ENCODE measurements at regions not wholly inside any gene's neighbourhood (a gene's known extent, or its start where the extent isn't known, plus 50 kb on each side); places are given as distances from the start of the nearest gene placed in this dataset.

GRCh38 chr12:62116986-62117385, 143.2 kb upstream of the USP15 start:
- no peak for DNase-seq (ENCODE audit: low read depth in 2 of 2)

GRCh38 chr12:62123721-62124203, 136.4 kb upstream of the USP15 start:
- DNase-seq (ENCODE audit: low read depth in 2 of 2), result peak; percentile 7 to 15

- DNase-seq (ENCODE audit: low read depth in 2 of 2), result no peak
These were observed 132.7 kb upstream of the USP15 start for GRCh38 chr12:62127516-62127915.

- DNase-seq (ENCODE audit: low read depth in 2 of 2), result no peak
These were observed 131.8 kb upstream of the USP15 start for GRCh38 chr12:62128175-62128975.

GRCh38 chr12:62129291-62129690, 130.9 kb upstream of the USP15 start:
- DNase-seq (ENCODE audit: low read depth in 2 of 2), result no peak

- no peak for DNase-seq (ENCODE audit: low read depth in 2 of 2)
These were observed 129.8 kb upstream of the USP15 start for GRCh38 chr12:62130402-62130801.

GRCh38 chr12:62130834-62131552, 129.2 kb upstream of the USP15 start:
- DNase-seq (ENCODE audit: low read depth in 2 of 2), result no peak

GRCh38 chr12:62133440-62133839, 126.8 kb upstream of the USP15 start:
- DNase-seq (ENCODE audit: low read depth in 2 of 2), result no peak

- no peak for DNase-seq (ENCODE audit: low read depth in 2 of 2)
These were observed 124.5 kb upstream of the USP15 start for GRCh38 chr12:62135553-62136200.

- DNase-seq (ENCODE audit: low read depth in 2 of 2), result no peak
These were observed 123.7 kb upstream of the USP15 start for GRCh38 chr12:62136496-62136895.

- no peak for DNase-seq (ENCODE audit: low read depth in 2 of 2)
These were observed 121.7 kb upstream of the USP15 start for GRCh38 chr12:62138527-62138926.

- no peak for DNase-seq (ENCODE audit: low read depth in 2 of 2)
These were observed 113.9 kb upstream of the USP15 start for GRCh38 chr12:62146318-62146717.

- no peak for DNase-seq (ENCODE audit: low read depth in 2 of 2)
These were observed 102.2 kb upstream of the USP15 start for GRCh38 chr12:62158013-62158412.

GRCh38 chr12:62158461-62159360, 101.5 kb upstream of the USP15 start:
- no peak for DNase-seq (ENCODE audit: low read depth in 2 of 2)

GRCh38 chr12:62162214-62162613, 98.0 kb upstream of the USP15 start:
- no peak for DNase-seq (ENCODE audit: low read depth in 2 of 2)

- DNase-seq (ENCODE audit: low read depth in 2 of 2), result no peak
These were observed 96.8 kb upstream of the USP15 start for GRCh38 chr12:62163368-62163767.

- DNase-seq (ENCODE audit: low read depth in 2 of 2), result no peak
These were observed 96.2 kb upstream of the USP15 start for GRCh38 chr12:62164036-62164435.

GRCh38 chr12:62166525-62166924, 93.7 kb upstream of the USP15 start:
- no peak for DNase-seq (ENCODE audit: low read depth in 2 of 2)

- no peak for DNase-seq (ENCODE audit: low read depth in 2 of 2)
These were observed 91.8 kb upstream of the USP15 start for GRCh38 chr12:62168411-62168810.

- no peak for DNase-seq (ENCODE audit: low read depth in 2 of 2)
These were observed 90.0 kb upstream of the USP15 start for GRCh38 chr12:62170241-62170640.

- DNase-seq (ENCODE audit: low read depth in 2 of 2), result peak in 1 of 2 donors; percentile 4
These were observed 69.3 kb upstream of the USP15 start for GRCh38 chr12:62190689-62191490.
